IMR-90 (cell line): ENCODE measurements at regions not wholly inside any gene's neighbourhood (a gene's known extent, or its start where the extent isn't known, plus 50 kb on each side); places are given as distances from the start of the nearest gene placed in this dataset.

Source experiments
- ATAC-seq: fragments of 200-7000 bp; cut with Tn5 transposase; 2 replicates; pipeline ENCODE4 v1.9.1; 2020; ENCODE audit warnings: low read depth, mild to moderate bottlenecking, moderate library complexity
- BruUV-seq: library from RNA; stranded (reverse); fragments of 400-500 nt; replicated peaks from 2 replicates; lab custom pipeline; 2021; lab: Mats Ljungman, UMichigan
- CTCF ChIA-PET: fragments of 300-600 bp; formaldehyde crosslinking; extraction: SDS; loops from one replicate; lab custom pipeline; 2021; ENCODE audit warnings: antibody characterized with exemption; lab: Yijun Ruan, JAX
- POLR2A ChIA-PET: fragments of 300-600 bp; sonication (Branson Sonifier 250); formaldehyde crosslinking; loops from one replicate; lab custom pipeline; 2022; ENCODE audit warnings: antibody characterized with exemption; ENCODE audit not compliant: unreplicated experiment; lab: Charles Lee
- DNase-seq: peaks from one replicate; pipeline ENCODE4 v3.0.0; 2013
- H2AFZ ChIP-seq: replicated peaks from 2 replicates; pipeline ENCODE3; 2013; ENCODE audit warnings: low read length, mild to moderate bottlenecking; ENCODE audit not compliant: poor library complexity
- H2AK5ac ChIP-seq: 2 replicates; pipeline ENCODE4 v1.6.1; 2013; ENCODE audit warnings: low read depth, low read length, inconsistent platforms
- H2AK9ac ChIP-seq: replicated peaks from 2 replicates; pipeline ENCODE3; 2013; ENCODE audit warnings: mild to moderate bottlenecking, low read depth, low read length, moderate library complexity; ENCODE audit not compliant: poor library complexity
- H2BK120ac ChIP-seq: 2 replicates; pipeline ENCODE4 v1.6.1; 2013; ENCODE audit warnings: low read depth, low read length, inconsistent platforms
- H2BK15ac ChIP-seq: 3 replicates; pipeline ENCODE4 v1.6.1; 2013; ENCODE audit warnings: low read depth, low read length, inconsistent platforms
- H2BK20ac ChIP-seq: 2 replicates; pipeline ENCODE4 v1.6.1; 2013; ENCODE audit warnings: low read depth, mild to moderate bottlenecking, inconsistent platforms, low read length, moderate library complexity
- H2BK5ac ChIP-seq: 2 replicates; pipeline ENCODE4 v1.6.1; 2013; ENCODE audit warnings: mild to moderate bottlenecking, low read depth, low read length, inconsistent platforms; ENCODE audit not compliant: poor library complexity, severe bottlenecking
- H3K14ac ChIP-seq: replicated peaks from 2 replicates; pipeline ENCODE4 v1.6.1; 2013; ENCODE audit warnings: low read depth, low read length, inconsistent platforms
- H3K18ac ChIP-seq: 2 replicates; pipeline ENCODE4 v1.6.1; 2013; ENCODE audit warnings: low read depth, low read length, control low read depth
- H3K23ac ChIP-seq: 2 replicates; pipeline ENCODE4 v1.6.1; 2013; ENCODE audit warnings: low read depth, low read length, inconsistent platforms
- H3K27ac ChIP-seq: 2 replicates; pipeline ENCODE4 v1.5.1; 2013; ENCODE audit warnings: mild to moderate bottlenecking, control low read depth, low read length; ENCODE audit not compliant: insufficient read depth
- H3K27me3 ChIP-seq: 2 replicates; pipeline ENCODE4 v1.6.1; 2013; ENCODE audit warnings: low read length; ENCODE audit not compliant: control insufficient read depth, insufficient read depth
- H3K36me3 ChIP-seq: 2 replicates; pipeline ENCODE4 v1.6.1; 2013; ENCODE audit warnings: low read length, mixed read lengths; ENCODE audit not compliant: control insufficient read depth, insufficient read depth
- H3K4ac ChIP-seq: 2 replicates; pipeline ENCODE4 v1.6.1; 2013; ENCODE audit warnings: low read depth, low read length, inconsistent platforms
- H3K4me1 ChIP-seq: 2 replicates; pipeline ENCODE4 v1.6.1; 2013; ENCODE audit warnings: low read length, mixed read lengths; ENCODE audit not compliant: control insufficient read depth, insufficient read depth
- H3K4me2 ChIP-seq: 2 replicates; pipeline ENCODE4 v1.6.1; 2013; ENCODE audit warnings: low read depth, mild to moderate bottlenecking, control low read depth, low read length, moderate library complexity
- H3K4me3 ChIP-seq: 2 replicates; pipeline ENCODE4 v1.5.1; 2013; ENCODE audit warnings: low read depth, mild to moderate bottlenecking, control low read depth, low read length, moderate library complexity; ENCODE audit not compliant: insufficient read depth
- H3K56ac ChIP-seq: 2 replicates; pipeline ENCODE4 v1.6.1; 2013; ENCODE audit warnings: low read length, inconsistent platforms; ENCODE audit not compliant: insufficient read depth; ENCODE audit errors: extremely low read depth
- H3K79me1 ChIP-seq, 2 experiments: 2 replicates each; pipeline ENCODE4 v1.6.1; 2013; ENCODE audit warnings: low read length in 2 of 2, inconsistent platforms in 1 of 2, low read depth in 1 of 2
- H3K9ac ChIP-seq: 2 replicates; pipeline ENCODE4 v1.6.1; 2013; ENCODE audit warnings: low read depth, low read length, control low read depth
- H3K9me1 ChIP-seq: 2 replicates; pipeline ENCODE4 v1.6.1; 2013; ENCODE audit warnings: low read length, inconsistent platforms; ENCODE audit not compliant: insufficient read depth
- H3K9me3 ChIP-seq: 2 replicates; pipeline ENCODE4 v1.6.1; 2013; ENCODE audit warnings: low read length; ENCODE audit not compliant: control insufficient read depth, insufficient read depth
- H4K20me1 ChIP-seq: 2 replicates; pipeline ENCODE4 v1.6.1; 2013; ENCODE audit warnings: low read length, inconsistent platforms; ENCODE audit not compliant: insufficient read depth
- H4K5ac ChIP-seq: 2 replicates; pipeline ENCODE4 v1.6.1; 2013; ENCODE audit warnings: mild to moderate bottlenecking, low read depth, low read length, control low read depth
- H4K8ac ChIP-seq, 2 experiments: 2 replicates each; pipeline ENCODE4 v1.6.1; 2013; ENCODE audit warnings: low read depth in 2 of 2, low read length in 2 of 2, control low read depth in 1 of 2, inconsistent platforms in 1 of 2
- H4K91ac ChIP-seq: 2 replicates; pipeline ENCODE4 v1.6.1; 2013; ENCODE audit warnings: low read depth, low read length, inconsistent platforms; ENCODE audit not compliant: insufficient read depth
- BHLHE40 ChIP-seq: fragments of 150-350 bp; IDR thresholded peaks from 2 replicates; pipeline ENCODE4 v1.6.1; 2016; ENCODE audit warnings: mild to moderate bottlenecking, low read depth, low read length
- RFX5 ChIP-seq: IDR thresholded peaks from 2 replicates; pipeline ENCODE4 v1.8.0; 2012; ENCODE audit warnings: low read depth, mild to moderate bottlenecking, low read length, moderate library complexity
- dilution Hi-C: fragments of 300-500 bp; cut with HindIII; formaldehyde crosslinking; loops from one replicate; pipeline ENCODE4 v1.14.3; 2018; ENCODE audit warnings: low sequenced_read_pairs; ENCODE audit not compliant: unreplicated experiment
- in situ Hi-C: fragments of 300-500 bp; cut with MboI; formaldehyde crosslinking; loops from 3 replicates; pipeline ENCODE4 v1.14.3; 2019; ENCODE audit warnings: low sequenced_read_pairs, inconsistent platforms, mixed read lengths
- intact Hi-C: fragments of 100-400 bp; cut with micrococcal nuclease; formaldehyde crosslinking; loops from 2 replicates; pipeline ENCODE4 v1.10.0; 2022

DNA sequence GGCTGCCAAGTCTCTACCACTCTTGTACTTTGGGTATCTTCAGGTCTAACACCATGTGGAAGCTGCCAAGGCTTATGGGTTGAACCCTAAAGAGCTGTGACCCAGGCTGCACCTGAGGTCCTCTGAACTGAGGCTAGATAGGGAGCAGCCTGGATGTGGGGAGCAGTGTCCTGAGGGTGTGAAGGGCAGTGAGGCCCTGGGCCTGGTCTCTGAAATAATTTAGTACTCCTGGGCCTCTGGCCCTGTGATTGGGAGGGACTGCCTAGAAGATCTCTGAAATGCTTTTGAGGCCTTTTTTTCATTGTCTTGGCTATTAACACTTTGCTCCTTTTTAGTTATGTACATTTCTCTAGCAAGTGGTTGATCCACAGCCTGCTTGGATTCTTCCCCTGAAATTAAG lies 847.2 kb upstream of the B3GALT2 start:
- Histone ChIP-seq H3K4me2 (no peak overlapping the region), H4K5ac (no peak overlapping the region), H4K20me1 (no peaks in the 10 kb centered on the region), H3K14ac (no peak overlapping the region), H2AFZ (no peak overlapping the region), H2BK15ac (no peak overlapping the region), H3K56ac (no peak overlapping the region), H3K4me3 (no peak overlapping the region), H4K8ac (no peak overlapping the region), H3K4ac (no peak overlapping the region), H3K36me3 (no peaks in the 10 kb centered on the region), H2BK120ac (no peak overlapping the region), H3K4me1 (0 out of 2 replicates have a peak, but pooled peaks cover 2% of the 10 kb centered on the region), H2AK9ac (no peak overlapping the region), H2AK5ac (no peak overlapping the region), H3K9me3 (peaks cover 5% of the 10 kb centered on the region; the same call in 1 of the 2 replicates), H3K9me1 (no peaks in the 10 kb centered on the region), H3K27me3 (no peaks in the 10 kb centered on the region), H3K79me1 (no peaks in the 10 kb centered on the region), H3K27ac (no peak overlapping the region), H3K23ac (no peak overlapping the region), H2BK5ac (no peak overlapping the region), H3K18ac (no peak overlapping the region), H3K9ac (no peak overlapping the region), H2BK20ac (no peak overlapping the region), H4K91ac (no peak overlapping the region)
- TF ChIP-seq BHLHE40 (no peak), RFX5 (no peak)
- intact Hi-C loops, result no loop called here
- CTCF ChIA-PET, result no interaction called here
- dilution Hi-C loops, result no loop called here
- in situ Hi-C loops, result no loop called here
- BruUV-seq, result no TSS peak
- DNase-seq, result no peak
- POLR2A ChIA-PET, result no interaction called here
- ATAC-seq, result no peak
